Erythroblast (primary cell): ENCODE measurements at regions not wholly inside any gene's neighbourhood (a gene's known extent, or its start where the extent isn't known, plus 50 kb on each side); places are given as distances from the start of the nearest gene placed in this dataset.

Experiments
- DNase-seq, 2 experiments: peaks; one replicate each; lab custom pipeline; 2025; lab: John Stamatoyannopoulos, UW
- GATA1 ChIP-seq: IDR thresholded peaks from 2 replicates; pipeline ENCODE4 v1.6.1; 2011; ENCODE audit warnings: low read depth, mild to moderate bottlenecking, control low read depth, low read length, moderate library complexity
- POLR2A ChIP-seq: IDR thresholded peaks from 2 replicates; pipeline ENCODE4 v1.6.1; 2011; ENCODE audit warnings: mild to moderate bottlenecking, low read length

DNA sequence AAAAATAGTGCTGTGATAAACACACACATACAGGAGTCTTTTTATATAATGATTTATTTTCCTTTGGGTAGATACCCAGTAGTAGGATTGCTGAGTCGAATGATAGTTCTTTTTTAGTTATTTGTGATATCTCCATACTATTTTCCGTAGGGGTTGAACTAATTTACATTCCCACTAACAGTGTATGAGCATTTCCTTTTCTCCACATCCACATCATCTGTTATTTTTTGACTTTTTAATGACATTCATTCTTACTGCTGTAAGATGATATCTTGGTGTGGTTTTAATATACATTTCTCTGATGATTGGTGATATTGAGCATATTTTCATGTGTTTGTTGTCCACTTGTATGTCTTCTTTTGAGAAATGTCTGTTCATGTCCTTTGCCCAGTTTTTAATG lies 78.3 kb downstream of the NIBAN1 start:
- no peak for DNase-seq
- no peak for TF ChIP-seq POLR2A
- TF ChIP-seq GATA1 = no peak

DNA sequence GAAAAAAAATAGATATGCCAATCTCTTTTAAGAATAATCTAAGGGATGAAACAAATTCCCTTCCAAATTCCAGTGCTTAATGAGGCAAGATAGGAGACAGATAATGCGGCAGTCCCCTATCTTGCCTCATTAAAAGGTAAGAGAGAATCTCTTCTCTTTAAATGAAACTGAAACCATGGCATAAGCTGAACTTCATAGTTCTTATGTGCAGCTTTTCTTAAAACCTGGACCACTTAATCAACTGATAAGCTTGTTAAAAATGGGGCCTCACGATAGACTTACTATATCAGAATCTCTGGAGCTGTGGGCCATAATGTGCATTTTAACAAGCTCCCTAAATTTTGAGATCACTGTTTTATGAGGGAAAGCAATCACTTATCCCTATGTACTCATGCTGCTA lies 79.2 kb downstream of the NIBAN1 start:
- DNase-seq = no peak
- no peak for TF ChIP-seq GATA1
- no peak for TF ChIP-seq POLR2A

DNA sequence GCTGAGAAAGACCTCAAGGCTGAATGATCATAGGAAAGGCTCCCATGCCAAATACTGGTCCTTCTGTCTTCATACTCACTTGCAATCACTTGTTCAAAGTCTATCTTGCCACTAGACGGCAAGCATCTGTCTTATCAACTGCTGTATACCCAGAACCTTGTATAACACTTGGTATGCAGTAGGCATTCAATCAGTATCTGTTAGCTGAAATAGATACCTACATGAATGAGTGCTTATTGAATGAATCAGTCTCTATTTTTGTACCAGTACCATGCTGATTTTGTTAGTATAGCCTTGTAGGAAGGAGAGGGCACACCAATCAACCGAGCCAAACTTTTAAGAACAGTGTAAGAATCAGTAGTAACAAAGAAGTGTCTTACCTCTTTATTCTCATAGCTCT lies 80.6 kb downstream of the NIBAN1 start:
- TF ChIP-seq GATA1 (no peak), POLR2A (no peak)

DNA sequence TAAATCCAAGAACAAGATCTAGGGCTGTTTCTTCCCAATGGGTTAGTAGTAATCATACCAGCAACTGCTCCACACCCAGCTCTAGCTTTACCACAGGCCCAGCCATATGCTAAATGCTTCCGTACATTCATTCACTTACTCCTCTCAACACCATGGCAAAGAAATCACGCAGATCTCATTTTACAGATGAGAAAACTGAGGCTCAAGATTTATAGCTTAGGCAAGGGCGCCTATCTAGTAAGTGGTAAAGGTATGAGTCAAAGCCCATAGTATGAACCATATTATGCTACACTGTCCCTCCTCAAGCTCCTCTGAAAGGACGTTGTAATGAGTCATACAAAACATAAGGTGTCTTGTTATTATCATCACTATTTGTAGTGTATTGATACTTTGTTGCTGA lies 82.2 kb downstream of the NIBAN1 start:
- TF ChIP-seq GATA1 = no peak
- no peak for TF ChIP-seq POLR2A
- DNase-seq = no peak

More for the DNA sequence above, 80.6 kb downstream of the NIBAN1 start:
- DNase-seq = no peak

DNA sequence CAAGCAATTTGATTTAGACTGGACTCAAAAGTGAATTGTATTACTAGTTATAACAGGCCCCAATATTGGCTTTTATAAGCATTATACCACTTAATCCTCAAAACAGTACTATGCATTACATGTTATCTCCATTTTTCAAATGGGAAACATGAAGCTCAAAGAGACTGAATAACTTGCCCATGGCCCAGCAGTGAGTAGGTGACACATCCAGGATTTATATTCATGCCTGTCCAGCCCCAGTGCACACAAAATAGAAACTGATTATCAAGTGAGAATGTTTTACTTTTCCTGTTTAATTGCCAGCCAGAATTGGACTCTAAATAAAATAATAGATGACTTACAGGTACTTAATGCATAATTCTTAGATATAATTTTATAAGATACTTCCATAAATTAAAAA lies 82.9 kb downstream of the NIBAN1 start:
- TF ChIP-seq GATA1 = no peak
- no peak for TF ChIP-seq POLR2A
- DNase-seq = no peak

DNA sequence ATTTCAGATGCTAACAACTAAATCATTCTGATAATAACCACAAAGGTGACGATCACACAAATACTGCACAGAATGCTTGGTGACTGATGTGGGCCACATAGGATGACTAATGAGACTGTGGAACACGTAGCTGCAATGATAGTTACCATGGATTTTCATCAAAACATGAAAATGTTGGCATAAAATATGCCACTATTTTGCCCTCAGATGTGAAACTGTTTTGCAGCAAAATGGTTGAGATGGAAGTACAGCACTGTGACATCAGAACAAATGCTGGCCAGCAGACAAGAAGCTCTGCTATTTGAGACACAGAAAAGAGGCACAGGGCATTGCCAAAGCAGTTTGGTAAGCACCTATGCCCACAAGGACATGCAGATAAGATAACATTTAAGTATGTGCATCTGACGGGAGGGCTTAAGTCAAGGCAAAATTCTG lies 83.8 kb downstream of the NIBAN1 start:
- TF ChIP-seq POLR2A (no peak), GATA1 (no peak)

DNA sequence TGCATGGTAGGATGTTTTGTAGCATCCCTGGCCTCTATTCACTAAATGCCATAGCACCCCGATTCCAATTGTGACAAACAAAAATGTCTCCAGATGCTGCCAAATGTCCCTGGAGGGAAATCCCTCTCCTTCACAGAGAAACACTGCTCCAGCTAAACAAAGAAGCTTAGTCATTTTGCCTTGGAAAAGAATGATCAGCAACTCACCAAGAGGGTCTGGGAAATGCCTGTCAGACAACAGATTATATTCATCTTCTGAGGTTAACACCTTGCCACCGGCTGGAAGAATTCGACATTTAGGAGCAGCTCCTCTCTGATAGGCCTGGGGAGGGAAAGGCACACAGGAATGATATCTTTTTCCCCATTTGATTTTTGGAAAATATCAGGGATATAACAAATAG lies 84.4 kb downstream of the NIBAN1 start:
- no peak for DNase-seq
- TF ChIP-seq POLR2A = no peak
- TF ChIP-seq GATA1 = no peak

More for the DNA sequence above, 83.8 kb downstream of the NIBAN1 start:
- peak; percentile 21 to 31 for DNase-seq

DNA sequence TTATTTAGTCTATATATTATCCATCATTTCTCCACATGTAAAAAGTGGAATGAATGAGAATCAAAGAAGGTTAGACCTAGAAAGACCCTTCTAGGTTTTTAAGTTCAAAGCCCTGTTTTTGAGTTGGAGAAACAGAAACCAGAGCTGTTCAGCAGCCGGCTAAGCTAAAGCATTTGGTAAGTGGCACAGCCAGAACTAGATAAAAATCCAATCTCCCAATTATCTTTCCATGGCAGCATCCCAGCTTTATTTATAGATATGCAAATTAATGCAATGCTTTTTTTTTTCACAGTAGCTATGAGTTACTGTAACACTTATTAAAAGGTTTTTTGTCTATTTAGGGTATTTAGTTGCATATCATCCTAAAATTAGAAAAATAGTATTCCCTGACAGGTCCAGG lies 85.1 kb downstream of the NIBAN1 start:
- no peak for DNase-seq
- no peak for TF ChIP-seq GATA1
- no peak for TF ChIP-seq POLR2A

DNA sequence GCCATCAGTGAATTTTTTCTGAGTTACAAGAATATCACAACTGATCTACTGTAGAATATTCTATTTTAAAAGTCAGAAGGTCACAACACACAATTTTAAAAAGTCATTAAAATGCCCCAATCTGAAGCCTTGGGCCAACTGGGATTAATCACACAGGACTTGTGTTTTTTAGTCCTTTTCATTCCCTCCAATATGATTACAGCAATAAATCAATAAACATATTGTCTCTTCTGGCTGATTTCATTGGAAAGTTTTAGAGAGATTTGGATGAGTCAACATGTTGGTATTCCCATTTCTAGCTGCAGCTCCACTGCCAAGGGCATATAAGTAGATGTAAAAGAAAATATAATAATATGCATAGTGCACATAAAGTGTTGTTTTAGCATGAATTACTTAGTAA lies 85.8 kb downstream of the NIBAN1 start:
- TF ChIP-seq GATA1 = no peak
- TF ChIP-seq POLR2A = no peak
- no peak for DNase-seq

DNA sequence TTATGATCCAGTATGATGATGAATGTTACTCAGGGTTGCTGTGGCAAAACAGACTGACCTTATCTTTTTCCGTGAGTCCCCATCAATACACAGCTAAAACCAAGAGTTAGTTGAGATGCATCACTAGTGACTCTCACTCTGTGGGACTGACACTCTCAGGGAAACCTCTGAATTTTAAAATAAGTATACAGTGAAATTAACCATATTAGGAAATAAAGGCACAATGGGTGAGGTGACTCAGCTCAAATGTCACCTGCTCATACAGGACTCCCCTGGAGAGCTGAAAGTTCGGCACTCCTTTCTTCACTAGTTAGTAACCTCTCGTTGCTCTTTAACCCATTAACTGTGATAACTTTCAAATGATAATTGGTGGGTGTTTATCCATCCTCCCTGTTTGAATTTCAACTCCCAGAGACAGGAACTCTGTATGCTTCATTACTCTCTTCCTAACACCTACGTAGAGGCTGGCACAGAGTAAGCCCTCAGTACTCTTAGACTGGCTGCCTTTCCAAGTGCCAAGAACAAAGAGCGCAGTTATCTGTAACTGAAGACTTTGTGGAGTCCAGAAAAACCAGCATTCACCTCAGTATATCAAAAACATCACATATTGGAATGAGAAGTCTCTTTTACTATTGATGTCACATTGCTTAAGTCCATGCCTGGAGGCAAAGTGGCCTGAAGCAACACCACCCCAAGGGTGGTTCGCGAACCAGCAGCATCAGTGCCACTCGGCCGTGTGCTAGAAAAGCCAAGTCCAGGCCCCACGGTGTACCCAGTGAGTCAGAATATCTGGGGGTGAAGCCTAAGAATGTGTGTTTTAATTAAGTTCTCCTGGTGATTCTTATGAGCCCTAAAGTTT lies 91.1 kb downstream of the NIBAN1 start:
- TF ChIP-seq POLR2A = no peak
- no peak for TF ChIP-seq GATA1
- DNase-seq = no peak

DNA sequence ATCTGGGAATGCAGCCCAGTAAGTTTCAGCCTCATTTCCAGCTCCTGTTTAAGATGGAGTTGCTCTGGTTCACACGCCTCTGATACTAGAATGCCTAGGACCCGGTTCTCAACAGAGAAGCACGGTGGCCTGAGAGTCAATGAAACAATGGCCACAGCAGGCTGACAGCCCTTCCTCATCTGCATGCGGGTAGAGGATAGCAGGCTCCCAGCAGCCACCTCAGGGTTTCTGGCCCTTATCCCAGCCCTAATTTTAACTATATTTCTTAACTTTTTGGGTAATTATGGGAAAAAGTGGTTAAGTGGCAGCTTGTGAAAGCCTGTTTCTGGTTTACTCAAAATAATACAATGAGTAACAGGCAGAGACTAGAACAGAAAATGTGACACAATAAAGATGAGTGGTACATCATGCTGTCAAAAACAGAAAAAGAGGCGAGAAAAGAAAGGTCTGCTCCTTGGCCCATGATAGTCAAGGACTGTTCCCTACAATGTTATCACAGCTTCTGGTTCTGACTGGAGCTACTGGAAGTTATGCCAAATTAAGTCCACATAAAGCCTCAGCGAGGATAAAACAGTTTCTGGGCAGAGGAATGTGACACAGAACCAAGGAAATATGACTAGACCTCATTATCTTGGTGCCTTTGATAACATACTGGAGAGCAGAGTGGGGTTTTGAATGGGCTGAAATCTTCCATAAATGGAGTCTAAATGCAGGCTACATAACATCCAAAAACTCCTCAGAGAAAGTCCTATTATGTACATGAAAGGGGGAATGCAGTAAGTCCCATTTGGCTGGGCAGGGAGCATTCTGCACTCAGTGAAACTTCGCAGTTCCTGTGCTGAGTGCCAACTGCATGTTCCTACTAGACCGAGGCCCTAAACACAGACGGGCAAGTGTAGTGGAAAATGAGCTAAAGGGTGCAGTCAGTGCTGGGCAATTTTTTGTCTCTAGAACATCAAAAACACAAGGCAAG lies 92.1 kb downstream of the NIBAN1 start:
- TF ChIP-seq POLR2A (no peak), GATA1 (no peak)
- DNase-seq = no peak

DNA sequence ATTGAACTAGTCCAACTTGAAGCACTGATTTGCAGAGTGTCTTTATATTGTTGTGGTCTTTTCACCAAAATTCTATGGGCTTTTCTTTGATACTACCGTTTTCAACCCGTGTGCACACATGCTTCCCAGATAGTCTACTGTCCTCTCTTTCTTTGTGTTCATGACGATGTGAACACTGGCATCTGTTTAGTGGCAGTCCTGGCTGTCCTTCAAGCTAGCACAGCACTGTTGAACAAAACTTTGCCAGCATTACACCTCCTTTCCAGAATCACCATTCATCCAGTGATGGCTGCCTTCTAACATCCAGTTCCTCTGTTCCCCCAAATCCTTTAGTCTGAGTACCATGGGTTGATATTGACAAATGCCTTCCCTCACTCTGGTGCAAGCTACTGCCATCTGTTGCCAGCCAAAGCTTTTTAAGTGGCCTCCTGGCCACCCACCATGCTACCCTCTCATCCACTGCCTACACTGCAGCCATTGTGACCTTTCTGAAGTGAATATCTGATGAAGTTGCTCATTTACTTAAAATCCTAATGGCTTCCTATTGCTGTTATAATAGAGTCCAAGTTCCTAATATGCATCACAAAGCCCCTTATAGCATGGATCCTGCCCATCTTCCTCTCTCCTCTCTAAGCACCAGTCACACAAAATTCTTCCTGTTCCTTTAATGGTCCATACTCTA lies 94.3 kb downstream of the NIBAN1 start:
- no peak for DNase-seq
- TF ChIP-seq GATA1 = no peak
- TF ChIP-seq POLR2A = no peak

DNA sequence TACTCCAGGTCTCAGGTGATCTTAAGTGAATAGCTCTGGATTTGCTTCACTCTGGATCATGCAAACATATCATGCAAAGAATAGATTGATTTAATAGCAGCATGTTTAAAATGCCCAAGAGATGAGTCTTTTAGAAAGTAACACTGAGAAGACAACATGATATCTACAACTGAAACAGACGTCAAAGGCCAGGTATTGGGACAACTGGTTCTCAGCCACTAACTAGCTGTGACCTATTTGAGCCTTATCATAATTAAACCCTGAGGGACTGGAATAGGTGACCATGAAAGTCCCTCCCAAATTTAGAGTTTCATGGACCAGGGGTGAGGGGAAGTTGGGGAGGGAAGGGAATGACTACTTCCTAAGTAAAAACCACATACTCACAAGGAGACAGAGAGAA lies 95.7 kb downstream of the NIBAN1 start:
- TF ChIP-seq GATA1 = no peak
- TF ChIP-seq POLR2A = no peak

More for the DNA sequence above, 95.7 kb downstream of the NIBAN1 start:
- no peak for DNase-seq
